ENCODE measurements at regions not wholly inside any gene's neighbourhood (a gene's known extent, or its start where the extent isn't known, plus 50 kb on each side); places are given as distances from the start of the nearest gene placed in this dataset.

DNA sequence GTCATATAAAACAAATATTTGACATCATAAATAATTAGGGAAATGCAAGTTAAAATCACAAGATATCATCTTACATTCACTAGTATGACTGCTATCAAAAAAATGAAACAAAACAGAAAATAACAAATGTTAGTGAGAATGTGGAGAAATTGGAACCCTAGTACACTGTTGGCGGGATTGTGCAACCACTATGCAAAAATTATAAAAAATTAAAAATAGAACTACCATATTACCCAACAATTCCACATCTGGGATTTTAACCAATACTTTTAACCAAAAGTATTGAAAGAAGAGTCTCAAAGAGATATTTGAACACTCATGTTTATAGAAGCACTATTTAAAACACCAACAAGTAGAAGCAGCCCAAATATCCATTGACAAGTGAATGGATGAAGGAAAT, 797.2 kb upstream of the ADAMTS5 start:
- H3K4me3 ChIP-seq (replicated peaks in 1 of 3; ENCODE audit: insufficient read depth in 1 of 3, low read depth in 1 of 3, low read length in 3 of 3): no peak overlapping the region
- H3K27me3 ChIP-seq (ENCODE audit: control insufficient read depth in 2 of 2, insufficient read depth in 2 of 2, low read length in 2 of 2): no peaks in the 10 kb centered on the region
- no peak for DNase-seq (ENCODE audit: low read depth, low spot score)
- intact Hi-C loops (cut with micrococcal nuclease) (no loop called here), dilution Hi-C loops (cut with MboI; ENCODE audit: extremely low pct_ligation_motif_present, low sequenced_read_pairs) (no loop called here)
- H3K27ac ChIP-seq (ENCODE audit: insufficient read depth, low read depth, low read length): no peak overlapping the region
- TF ChIP-seq, protein P1, sequence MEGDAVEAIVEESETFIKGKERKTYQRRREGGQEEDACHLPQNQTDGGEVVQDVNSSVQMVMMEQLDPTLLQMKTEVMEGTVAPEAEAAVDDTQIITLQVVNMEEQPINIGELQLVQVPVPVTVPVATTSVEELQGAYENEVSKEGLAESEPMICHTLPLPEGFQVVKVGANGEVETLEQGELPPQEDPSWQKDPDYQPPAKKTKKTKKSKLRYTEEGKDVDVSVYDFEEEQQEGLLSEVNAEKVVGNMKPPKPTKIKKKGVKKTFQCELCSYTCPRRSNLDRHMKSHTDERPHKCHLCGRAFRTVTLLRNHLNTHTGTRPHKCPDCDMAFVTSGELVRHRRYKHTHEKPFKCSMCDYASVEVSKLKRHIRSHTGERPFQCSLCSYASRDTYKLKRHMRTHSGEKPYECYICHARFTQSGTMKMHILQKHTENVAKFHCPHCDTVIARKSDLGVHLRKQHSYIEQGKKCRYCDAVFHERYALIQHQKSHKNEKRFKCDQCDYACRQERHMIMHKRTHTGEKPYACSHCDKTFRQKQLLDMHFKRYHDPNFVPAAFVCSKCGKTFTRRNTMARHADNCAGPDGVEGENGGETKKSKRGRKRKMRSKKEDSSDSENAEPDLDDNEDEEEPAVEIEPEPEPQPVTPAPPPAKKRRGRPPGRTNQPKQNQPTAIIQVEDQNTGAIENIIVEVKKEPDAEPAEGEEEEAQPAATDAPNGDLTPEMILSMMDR (IDR thresholded peaks at IDR 0.05; ENCODE audit: extremely low read depth in 1 of 2, insufficient read depth in 1 of 2, low read depth in 1 of 2, low read length in 2 of 2): no peak
- no peak for TF ChIP-seq JUN (IDR thresholded peaks at IDR 0.05; ENCODE audit: borderline replicate concordance, insufficient read depth, insufficient read length, low read depth)
- no peak for TF ChIP-seq POLR2A (IDR thresholded peaks at IDR 0.05; ENCODE audit: low read depth, low read length)
- TF ChIP-seq, protein P2, sequence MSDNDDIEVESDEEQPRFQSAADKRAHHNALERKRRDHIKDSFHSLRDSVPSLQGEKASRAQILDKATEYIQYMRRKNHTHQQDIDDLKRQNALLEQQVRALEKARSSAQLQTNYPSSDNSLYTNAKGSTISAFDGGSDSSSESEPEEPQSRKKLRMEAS (IDR thresholded peaks at IDR 0.05; ENCODE audit: insufficient read depth, insufficient read length): no peak
- TF ChIP-seq FOS (IDR thresholded peaks at IDR 0.05; ENCODE audit: borderline replicate concordance, insufficient read depth, low read length): no peak
- no peak for TF ChIP-seq MYC (IDR thresholded peaks at IDR 0.05; ENCODE audit: low read depth, low read length)
- TF ChIP-seq EZH2 (IDR thresholded peaks at IDR 0.05; ENCODE audit: borderline replicate concordance, low read depth, low read length, severe bottlenecking): no peak
- no peak for TF ChIP-seq GATA2 (IDR thresholded peaks at IDR 0.05; ENCODE audit: insufficient read depth, insufficient read length, low read depth, low read length)
- no peak for TF ChIP-seq POLR2AphosphoS5 (IDR thresholded peaks at IDR 0.05; ENCODE audit: insufficient read depth, low read depth, low read length)
- no peaks in the 10 kb centered on the region for H3K9me1 ChIP-seq (replicated peaks; ENCODE audit: control insufficient read depth, extremely low read depth, insufficient read depth, low read length)
- ChIA-PET CTCF (no interaction called here), POLR2A (no interaction called here)
- no peaks in the 10 kb centered on the region for H3K4me1 ChIP-seq (ENCODE audit: control insufficient read depth, extremely low read depth, insufficient read depth, low read length)
- H4K20me1 ChIP-seq (replicated peaks; ENCODE audit: control insufficient read depth, extremely low read depth, insufficient read depth, low read length): no peaks in the 10 kb centered on the region
- no TSS peak for BruUV-seq (replicated peaks)
- no peaks in the 10 kb centered on the region for H3K9me3 ChIP-seq (replicated peaks; ENCODE audit: control insufficient read depth, insufficient read depth, low read length)
- no peaks in the 10 kb centered on the region for H3K79me2 ChIP-seq (ENCODE audit: control insufficient read depth, insufficient read depth, low read length)
- no peak overlapping the region for H3K9ac ChIP-seq (replicated peaks; ENCODE audit: extremely low read depth, insufficient read depth, low read length)
- H3K36me3 ChIP-seq (ENCODE audit: control insufficient read depth in 2 of 2, extremely low read depth in 1 of 2, insufficient read depth in 2 of 2, low read length in 2 of 2): no peaks in the 10 kb centered on the region
- no peak overlapping the region for H2AFZ ChIP-seq (ENCODE audit: low read depth, low read length)
- H3K4me2 ChIP-seq (ENCODE audit: insufficient read depth, low read length): no peak overlapping the region
- FAIRE-seq: no peak
